A549 (cell line): ENCODE measurements at regions not wholly inside any gene's neighbourhood (a gene's known extent, or its start where the extent isn't known, plus 50 kb on each side); places are given as distances from the start of the nearest gene placed in this dataset.

Source experiments
- ATAC-seq, 2 experiments: fragments of 200-7000 bp in 1 of 2; fragments of >200 bp in 1 of 2; cut with Nextera tagmentation in 1 of 2; cut with Tn5 transposase in 1 of 2; 3 replicates each; pipeline versions ENCODE4 v1.8.0 to v1.9.1; 2018 to 2020; ENCODE audit warnings: mild to moderate bottlenecking in 1 of 2, moderate library complexity in 1 of 2
- CTCF ChIA-PET: fragments of 300-600 bp; sonication (Branson Sonifier 250); formaldehyde crosslinking; extraction: SDS; loops from one replicate; lab custom pipeline; 2021; ENCODE audit warnings: antibody characterized with exemption, inconsistent platforms; lab: Yijun Ruan, JAX
- POLR2A ChIA-PET: fragments of 350-600 bp; formaldehyde crosslinking; extraction: SDS; loops from one replicate; lab custom pipeline; 2021; ENCODE audit warnings: antibody characterized with exemption, inconsistent platforms; lab: Yijun Ruan, JAX
- DNase-seq, 2 experiments: peaks; one replicate each; pipeline versions ENCODE4 v3.0.0 to v3.0.0-alpha.2; 2011 to 2016; ENCODE audit warnings: low read depth in 1 of 2, low spot score in 1 of 2
- FAIRE-seq: peaks from 2 replicates; lab custom pipeline; 2011; peaks lifted over from hg19 to GRCh38; lab: Jason Lieb, UNC
- H3K27ac ChIP-seq, 2 experiments: fragments of >200 bp; sonication (Bioruptor Twin); formaldehyde crosslinking; 3 replicates each; pipeline ENCODE4 v1.5.1; 2016 to 2017
- H3K4me1 ChIP-seq: fragments of >200 bp; sonication (Bioruptor Twin); formaldehyde crosslinking; 3 replicates; pipeline ENCODE4 v1.6.1; 2016
- H3K4me2 ChIP-seq: fragments of >200 bp; sonication (Bioruptor Twin); formaldehyde crosslinking; 3 replicates; pipeline ENCODE4 v1.6.1; 2016
- H3K4me3 ChIP-seq: fragments of >200 bp; sonication (Bioruptor Twin); formaldehyde crosslinking; 3 replicates; pipeline ENCODE4 v1.5.1; 2016
- H3K9me3 ChIP-seq: fragments of >200 bp; sonication (Bioruptor Twin); formaldehyde crosslinking; 3 replicates; pipeline ENCODE4 v1.6.1; 2016
- CBX8 ChIP-seq: fragments of 200-600 bp; sonication (generic); IDR thresholded peaks from 2 replicates; pipeline ENCODE4 v1.6.1; 2016
- CHD2 ChIP-seq: fragments of 150-350 bp; IDR thresholded peaks from 2 replicates; pipeline ENCODE4 v1.6.1; 2014; ENCODE audit warnings: low read length; ENCODE audit not compliant: partially characterized antibody
- EP300 ChIP-seq, 2 experiments: fragments of >200 bp; sonication (Bioruptor Twin); formaldehyde crosslinking; IDR thresholded peaks; 2 replicates in 1 of 2; 3 replicates in 1 of 2; pipeline ENCODE4 v1.6.1; 2016 to 2017
- ESRRA ChIP-seq: fragments of 150-350 bp; IDR thresholded peaks from 2 replicates; pipeline ENCODE4 v1.6.1; 2014; ENCODE audit warnings: mild to moderate bottlenecking, low read length, borderline replicate concordance
- FOSB ChIP-seq: fragments of 250-450 bp; sonication (Bioruptor Pico); IDR thresholded peaks from 2 replicates; pipeline ENCODE4 v1.5.0; 2020; ENCODE audit warnings: mild to moderate bottlenecking, moderate library complexity
- FOXS1 ChIP-seq: fragments of 250-450 bp; sonication (Bioruptor Pico); IDR thresholded peaks from 2 replicates; pipeline ENCODE4 v1.5.0; 2020; ENCODE audit warnings: mild to moderate bottlenecking, moderate library complexity
- HDAC2 ChIP-seq: fragments of 200-600 bp; sonication (generic); IDR thresholded peaks from 2 replicates; pipeline ENCODE4 v1.6.1; 2016
- HEYL ChIP-seq: fragments of 250-450 bp; sonication (Bioruptor Pico); IDR thresholded peaks from 2 replicates; pipeline ENCODE4 v1.8.0; 2021; ENCODE audit warnings: mild to moderate bottlenecking, moderate library complexity
- HOXB5 ChIP-seq: fragments of 250-450 bp; sonication (Bioruptor Pico); IDR thresholded peaks from 2 replicates; pipeline ENCODE4 v1.5.0; 2020; ENCODE audit warnings: mild to moderate bottlenecking, moderate library complexity
- JUNB ChIP-seq: fragments of >200 bp; sonication (Bioruptor Twin); formaldehyde crosslinking; IDR thresholded peaks from 2 replicates; pipeline ENCODE4 v1.6.1; 2016
- KDM1A ChIP-seq: fragments of 200-600 bp; sonication (generic); IDR thresholded peaks from 2 replicates; pipeline ENCODE4 v1.6.1; 2016; ENCODE audit warnings: low read depth, mild to moderate bottlenecking
- KDM5A ChIP-seq: fragments of 200-600 bp; sonication (generic); IDR thresholded peaks from 2 replicates; pipeline ENCODE4 v1.6.1; 2016; ENCODE audit warnings: antibody characterized with exemption, mild to moderate bottlenecking
- NFE2L2 ChIP-seq: fragments of 150-350 bp; conservative IDR thresholded peaks from 2 replicates; pipeline ENCODE4 v1.6.1; 2014; ENCODE audit warnings: low read length
- NPAS2 ChIP-seq: fragments of 250-450 bp; sonication (Bioruptor Pico); IDR thresholded peaks from 2 replicates; pipeline ENCODE4 v1.8.0; 2022; ENCODE audit warnings: mild to moderate bottlenecking, moderate library complexity, borderline replicate concordance
- PHF8 ChIP-seq: fragments of 200-600 bp; sonication (generic); IDR thresholded peaks from 2 replicates; pipeline ENCODE4 v1.6.1; 2016; ENCODE audit warnings: low read depth, mild to moderate bottlenecking, antibody characterized with exemption, moderate library complexity, borderline replicate concordance
- POLR2AphosphoS2 ChIP-seq: conservative IDR thresholded peaks from 2 replicates; pipeline ENCODE4 v1.6.1; 2012; ENCODE audit warnings: low read length, improper control_type of control experiment, inconsistent platforms
- RARB ChIP-seq: fragments of 250-450 bp; sonication (Bioruptor Pico); IDR thresholded peaks from 2 replicates; pipeline ENCODE4 v1.8.0; 2021; ENCODE audit warnings: mild to moderate bottlenecking, moderate library complexity
- RCOR1 ChIP-seq: fragments of 150-350 bp; IDR thresholded peaks from 2 replicates; pipeline ENCODE4 v1.6.1; 2014; ENCODE audit warnings: antibody characterized with exemption, low read length, low read depth
- RFX5 ChIP-seq: fragments of 450-650 bp; IDR thresholded peaks from 2 replicates; pipeline ENCODE4 v1.7.1; 2014; ENCODE audit warnings: antibody characterized with exemption, mild to moderate bottlenecking, moderate library complexity
- RNF2 ChIP-seq: fragments of 200-600 bp; sonication (generic); IDR thresholded peaks from 2 replicates; pipeline ENCODE4 v1.6.1; 2016; ENCODE audit warnings: low read depth, mild to moderate bottlenecking, antibody characterized with exemption, moderate library complexity, borderline replicate concordance
- ZC3H11A ChIP-seq: fragments of 450-650 bp; IDR thresholded peaks from 2 replicates; pipeline ENCODE4 v1.6.1; 2014; ENCODE audit warnings: antibody characterized with exemption, mild to moderate bottlenecking
- ZFP36 ChIP-seq: fragments of 450-650 bp; IDR thresholded peaks from 2 replicates; pipeline ENCODE4 v1.6.1; 2014; ENCODE audit warnings: borderline replicate concordance; ENCODE audit not compliant: partially characterized antibody
- ZNF302 ChIP-seq: fragments of 250-450 bp; sonication (Bioruptor Pico); IDR thresholded peaks from 2 replicates; pipeline ENCODE4 v1.9.0; 2021; ENCODE audit warnings: inconsistent platforms, mild to moderate bottlenecking, moderate library complexity
- WGBS: methylation state at CpG from one replicate; pipeline ENCODE4 v1.1.6; 2017; ENCODE audit errors: missing lambda C conversion rate; 5-methylcytosine and 5-hydroxymethylcytosine counted together
- TF ChIP-seq, protein P1 (sequence below): fragments of 200-600 bp; sonication (generic); IDR thresholded peaks from 2 replicates; pipeline ENCODE4 v1.6.1; 2016; ENCODE audit warnings: antibody characterized with exemption, mild to moderate bottlenecking, moderate library complexity
- TF ChIP-seq, protein P2 (sequence below): fragments of 450-650 bp; IDR thresholded peaks from 2 replicates; pipeline ENCODE4 v1.6.1; 2014; ENCODE audit warnings: antibody characterized with exemption
- TF ChIP-seq, protein P3 (sequence below): fragments of >200 bp; sonication (Bioruptor Twin); formaldehyde crosslinking; IDR thresholded peaks from 3 replicates; pipeline ENCODE4 v1.5.1; 2016

DNA sequence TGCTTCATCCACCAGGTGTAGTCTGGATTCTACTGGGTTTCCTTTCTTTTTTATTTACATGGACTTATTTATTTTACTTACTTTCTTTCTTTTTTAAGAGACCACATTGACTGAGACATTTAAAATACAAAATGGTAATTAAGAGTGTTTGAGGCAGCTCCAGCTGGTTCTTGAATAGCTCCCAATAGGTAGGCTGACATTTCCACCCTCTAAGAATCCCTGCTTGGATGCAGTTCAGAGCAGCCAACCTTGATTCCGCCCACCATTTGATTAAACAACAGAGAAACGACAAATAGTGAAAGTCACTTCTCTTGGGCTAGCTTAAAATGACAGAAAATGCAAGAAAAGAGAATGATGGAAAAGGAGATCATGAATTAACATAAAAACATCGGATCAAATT is 270.5 kb downstream of the TUSC7 start:
- Histone ChIP-seq H3K9me3 (no peaks in the 10 kb centered on the region), H3K4me2 (no peak overlapping the region), H3K27ac (no peak overlapping the region), H3K4me3 (no peak overlapping the region), H3K4me1 (no peaks in the 10 kb centered on the region)
- ChIA-PET CTCF (no interaction called here), POLR2A (no interaction called here)
- DNase-seq (no peak), FAIRE-seq (no peak), ATAC-seq (no peak)
- 3% methylated on average over 3 of the region's 3 CpGs for WGBS
- no peak for TF ChIP-seq RCOR1
- TF ChIP-seq CHD2 = no peak
- no peak for TF ChIP-seq NPAS2 (CRISPR knock-in tag)
- TF ChIP-seq, protein P1, sequence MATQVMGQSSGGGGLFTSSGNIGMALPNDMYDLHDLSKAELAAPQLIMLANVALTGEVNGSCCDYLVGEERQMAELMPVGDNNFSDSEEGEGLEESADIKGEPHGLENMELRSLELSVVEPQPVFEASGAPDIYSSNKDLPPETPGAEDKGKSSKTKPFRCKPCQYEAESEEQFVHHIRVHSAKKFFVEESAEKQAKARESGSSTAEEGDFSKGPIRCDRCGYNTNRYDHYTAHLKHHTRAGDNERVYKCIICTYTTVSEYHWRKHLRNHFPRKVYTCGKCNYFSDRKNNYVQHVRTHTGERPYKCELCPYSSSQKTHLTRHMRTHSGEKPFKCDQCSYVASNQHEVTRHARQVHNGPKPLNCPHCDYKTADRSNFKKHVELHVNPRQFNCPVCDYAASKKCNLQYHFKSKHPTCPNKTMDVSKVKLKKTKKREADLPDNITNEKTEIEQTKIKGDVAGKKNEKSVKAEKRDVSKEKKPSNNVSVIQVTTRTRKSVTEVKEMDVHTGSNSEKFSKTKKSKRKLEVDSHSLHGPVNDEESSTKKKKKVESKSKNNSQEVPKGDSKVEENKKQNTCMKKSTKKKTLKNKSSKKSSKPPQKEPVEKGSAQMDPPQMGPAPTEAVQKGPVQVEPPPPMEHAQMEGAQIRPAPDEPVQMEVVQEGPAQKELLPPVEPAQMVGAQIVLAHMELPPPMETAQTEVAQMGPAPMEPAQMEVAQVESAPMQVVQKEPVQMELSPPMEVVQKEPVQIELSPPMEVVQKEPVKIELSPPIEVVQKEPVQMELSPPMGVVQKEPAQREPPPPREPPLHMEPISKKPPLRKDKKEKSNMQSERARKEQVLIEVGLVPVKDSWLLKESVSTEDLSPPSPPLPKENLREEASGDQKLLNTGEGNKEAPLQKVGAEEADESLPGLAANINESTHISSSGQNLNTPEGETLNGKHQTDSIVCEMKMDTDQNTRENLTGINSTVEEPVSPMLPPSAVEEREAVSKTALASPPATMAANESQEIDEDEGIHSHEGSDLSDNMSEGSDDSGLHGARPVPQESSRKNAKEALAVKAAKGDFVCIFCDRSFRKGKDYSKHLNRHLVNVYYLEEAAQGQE = no peak
- no peak for TF ChIP-seq CBX8
- no peak for TF ChIP-seq FOSB (CRISPR knock-in tag)
- no peak for TF ChIP-seq HDAC2
- TF ChIP-seq POLR2AphosphoS2 = no peak
- no peak for TF ChIP-seq EP300 (IDR thresholded peaks at IDR 0.05)
- TF ChIP-seq FOXS1 (CRISPR knock-in tag) = no peak
- no peak for TF ChIP-seq ZNF302 (CRISPR knock-in tag)
- TF ChIP-seq, protein P2, sequence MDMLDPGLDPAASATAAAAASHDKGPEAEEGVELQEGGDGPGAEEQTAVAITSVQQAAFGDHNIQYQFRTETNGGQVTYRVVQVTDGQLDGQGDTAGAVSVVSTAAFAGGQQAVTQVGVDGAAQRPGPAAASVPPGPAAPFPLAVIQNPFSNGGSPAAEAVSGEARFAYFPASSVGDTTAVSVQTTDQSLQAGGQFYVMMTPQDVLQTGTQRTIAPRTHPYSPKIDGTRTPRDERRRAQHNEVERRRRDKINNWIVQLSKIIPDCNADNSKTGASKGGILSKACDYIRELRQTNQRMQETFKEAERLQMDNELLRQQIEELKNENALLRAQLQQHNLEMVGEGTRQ = no peak
- TF ChIP-seq RFX5 = no peak
- no peak for TF ChIP-seq RARB (CRISPR knock-in tag)

DNA sequence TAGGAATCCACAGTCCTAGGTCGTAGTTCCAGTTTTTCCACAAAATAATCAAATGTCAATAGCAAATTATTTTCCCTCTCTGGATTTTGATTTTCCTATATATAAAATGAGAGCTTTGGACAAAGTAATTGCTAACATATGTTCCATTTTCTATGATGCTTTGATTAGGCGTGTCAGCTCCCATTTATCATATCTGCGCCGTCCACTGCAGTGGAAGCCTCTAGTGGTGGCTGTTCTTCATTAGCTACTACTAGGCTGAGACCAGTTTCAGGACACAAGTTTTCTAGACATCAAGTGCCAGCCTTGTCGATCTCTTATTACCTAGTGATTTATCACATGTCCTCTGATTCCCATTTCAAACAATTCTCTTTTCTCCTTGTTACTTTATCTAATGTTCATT is 271.5 kb downstream of the TUSC7 start:
- ChIA-PET CTCF (no interaction called here), POLR2A (no interaction called here)
- H3K4me3 ChIP-seq = no peak overlapping the region
- DNase-seq (no peak), ATAC-seq (no peak), FAIRE-seq (no peak)
- no peaks in the 10 kb centered on the region for H3K4me1 ChIP-seq
- WGBS = 50% methylated on average over 5 of the region's 5 CpGs
- no peak overlapping the region for H3K27ac ChIP-seq
- TF ChIP-seq HOXB5 (CRISPR knock-in tag) (no peak), JUNB (no peak), KDM5A (no peak), RFX5 (no peak), ZFP36 (no peak), HEYL (CRISPR knock-in tag) (no peak), KDM1A (no peak), CHD2 (no peak), RNF2 (no peak), HDAC2 (no peak), NFE2L2 (no peak), PHF8 (no peak), ZC3H11A (no peak), ESRRA (no peak)
- TF ChIP-seq, protein P3, sequence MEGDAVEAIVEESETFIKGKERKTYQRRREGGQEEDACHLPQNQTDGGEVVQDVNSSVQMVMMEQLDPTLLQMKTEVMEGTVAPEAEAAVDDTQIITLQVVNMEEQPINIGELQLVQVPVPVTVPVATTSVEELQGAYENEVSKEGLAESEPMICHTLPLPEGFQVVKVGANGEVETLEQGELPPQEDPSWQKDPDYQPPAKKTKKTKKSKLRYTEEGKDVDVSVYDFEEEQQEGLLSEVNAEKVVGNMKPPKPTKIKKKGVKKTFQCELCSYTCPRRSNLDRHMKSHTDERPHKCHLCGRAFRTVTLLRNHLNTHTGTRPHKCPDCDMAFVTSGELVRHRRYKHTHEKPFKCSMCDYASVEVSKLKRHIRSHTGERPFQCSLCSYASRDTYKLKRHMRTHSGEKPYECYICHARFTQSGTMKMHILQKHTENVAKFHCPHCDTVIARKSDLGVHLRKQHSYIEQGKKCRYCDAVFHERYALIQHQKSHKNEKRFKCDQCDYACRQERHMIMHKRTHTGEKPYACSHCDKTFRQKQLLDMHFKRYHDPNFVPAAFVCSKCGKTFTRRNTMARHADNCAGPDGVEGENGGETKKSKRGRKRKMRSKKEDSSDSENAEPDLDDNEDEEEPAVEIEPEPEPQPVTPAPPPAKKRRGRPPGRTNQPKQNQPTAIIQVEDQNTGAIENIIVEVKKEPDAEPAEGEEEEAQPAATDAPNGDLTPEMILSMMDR = no peak
- TF ChIP-seq, protein P2 = no peak
- H3K9me3 ChIP-seq = no peaks in the 10 kb centered on the region
- H3K4me2 ChIP-seq = no peak overlapping the region
